ENCODE measurements at regions not wholly inside any gene's neighbourhood (a gene's known extent, or its start where the extent isn't known, plus 50 kb on each side); places are given as distances from the start of the nearest gene placed in this dataset.

DNA sequence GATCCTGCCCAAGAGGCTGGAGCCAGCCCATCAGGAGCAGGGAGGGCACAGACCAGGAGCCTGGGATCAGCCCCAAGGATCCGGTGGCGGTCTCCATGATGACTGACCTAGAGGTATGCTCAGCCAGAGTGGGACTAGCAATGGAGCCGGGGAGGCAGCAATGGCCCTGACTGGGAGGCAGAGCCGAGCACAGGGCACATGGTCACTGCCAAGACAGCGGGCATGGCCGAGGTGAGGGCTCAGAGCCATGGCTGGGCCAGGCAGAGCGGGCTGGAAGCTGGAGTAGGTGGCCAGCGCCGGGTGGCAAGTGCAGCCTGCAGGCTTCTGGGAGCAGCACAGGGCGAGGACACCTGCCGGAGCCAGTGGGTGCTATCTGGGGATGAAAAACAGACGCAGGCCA, 259.3 kb downstream of the BCL11B start:
- TF ChIP-seq, protein P1, sequence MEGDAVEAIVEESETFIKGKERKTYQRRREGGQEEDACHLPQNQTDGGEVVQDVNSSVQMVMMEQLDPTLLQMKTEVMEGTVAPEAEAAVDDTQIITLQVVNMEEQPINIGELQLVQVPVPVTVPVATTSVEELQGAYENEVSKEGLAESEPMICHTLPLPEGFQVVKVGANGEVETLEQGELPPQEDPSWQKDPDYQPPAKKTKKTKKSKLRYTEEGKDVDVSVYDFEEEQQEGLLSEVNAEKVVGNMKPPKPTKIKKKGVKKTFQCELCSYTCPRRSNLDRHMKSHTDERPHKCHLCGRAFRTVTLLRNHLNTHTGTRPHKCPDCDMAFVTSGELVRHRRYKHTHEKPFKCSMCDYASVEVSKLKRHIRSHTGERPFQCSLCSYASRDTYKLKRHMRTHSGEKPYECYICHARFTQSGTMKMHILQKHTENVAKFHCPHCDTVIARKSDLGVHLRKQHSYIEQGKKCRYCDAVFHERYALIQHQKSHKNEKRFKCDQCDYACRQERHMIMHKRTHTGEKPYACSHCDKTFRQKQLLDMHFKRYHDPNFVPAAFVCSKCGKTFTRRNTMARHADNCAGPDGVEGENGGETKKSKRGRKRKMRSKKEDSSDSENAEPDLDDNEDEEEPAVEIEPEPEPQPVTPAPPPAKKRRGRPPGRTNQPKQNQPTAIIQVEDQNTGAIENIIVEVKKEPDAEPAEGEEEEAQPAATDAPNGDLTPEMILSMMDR (IDR thresholded peaks at IDR 0.05; ENCODE audit: poor library complexity) = no peak
- TF ChIP-seq EZH2 (IDR thresholded peaks at IDR 0.05; ENCODE audit: borderline replicate concordance) = no peak
